Stimulated activated CD4-positive, alpha-beta T cell treated with anti-CD3 and anti-CD28 coated beads, TNF-alpha, amount 100 ng/mL, for 48 hours (primary cell): ENCODE measurements at regions not wholly inside any gene's neighbourhood (a gene's known extent, or its start where the extent isn't known, plus 50 kb on each side); places are given as distances from the start of the nearest gene placed in this dataset.
"Not testable (repeated sequence)": the region's sequence is repeated elsewhere in the genome, so short reads cannot be mapped to it uniquely, and the experiment has no call there.

Experiments
- DNase-seq, 3 donors: peaks; one replicate each; pipeline ENCODE4 v3.0.0-alpha.2; 2020; ENCODE audit warnings: low read depth in 3 of 3

DNA sequence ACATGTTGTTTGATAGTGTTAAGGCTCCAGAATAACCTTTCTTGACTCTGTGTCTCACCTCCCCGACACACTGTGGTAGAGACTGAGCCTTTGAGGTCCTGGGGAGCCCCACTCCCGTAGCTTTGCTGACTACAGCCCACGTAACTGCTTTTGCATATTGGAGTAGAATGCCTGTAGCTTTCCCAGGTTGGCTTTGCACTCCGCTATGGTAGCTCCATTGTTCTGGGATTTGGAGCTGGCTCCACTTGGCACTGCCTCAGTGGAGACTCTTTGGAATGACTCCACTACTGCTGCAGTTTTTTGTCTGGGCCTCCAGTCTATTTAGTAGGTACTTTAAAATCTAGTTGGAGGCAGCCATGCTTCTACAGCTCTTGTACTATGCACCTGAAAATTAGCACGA, 56.2 kb upstream of the ANXA1 start:
- DNase-seq, result no peak

DNA sequence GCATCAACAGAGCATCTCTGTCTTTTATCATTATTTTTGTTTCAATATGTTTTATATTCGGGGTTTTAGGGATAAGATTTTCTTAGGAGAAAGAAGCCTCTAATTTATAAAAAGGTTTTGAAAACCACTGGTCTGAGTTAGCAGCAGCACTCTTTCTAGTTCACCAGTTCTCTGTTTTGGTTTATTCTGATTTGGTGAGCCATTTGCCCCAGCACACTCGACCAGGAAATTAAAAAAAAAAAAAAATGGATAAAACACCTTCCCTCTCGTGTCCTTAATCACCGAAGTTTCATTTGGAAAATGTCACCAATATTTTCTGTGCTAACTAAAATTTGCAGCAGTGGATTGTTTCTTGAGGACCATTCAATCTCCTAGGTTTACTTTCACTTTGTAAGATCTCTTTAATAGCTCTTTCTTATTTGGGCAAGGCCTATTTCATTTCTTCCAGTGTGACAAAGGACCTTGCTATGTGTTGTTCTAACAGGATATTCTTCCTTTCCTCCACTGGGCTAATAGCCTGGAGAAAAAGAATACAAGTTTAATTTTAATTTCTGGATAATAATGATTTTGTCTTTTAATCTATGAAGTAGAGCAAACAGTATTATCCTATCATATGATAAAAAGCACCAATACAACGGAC, 57.8 kb upstream of the ANXA1 start:
- DNase-seq, result no peak

DNA sequence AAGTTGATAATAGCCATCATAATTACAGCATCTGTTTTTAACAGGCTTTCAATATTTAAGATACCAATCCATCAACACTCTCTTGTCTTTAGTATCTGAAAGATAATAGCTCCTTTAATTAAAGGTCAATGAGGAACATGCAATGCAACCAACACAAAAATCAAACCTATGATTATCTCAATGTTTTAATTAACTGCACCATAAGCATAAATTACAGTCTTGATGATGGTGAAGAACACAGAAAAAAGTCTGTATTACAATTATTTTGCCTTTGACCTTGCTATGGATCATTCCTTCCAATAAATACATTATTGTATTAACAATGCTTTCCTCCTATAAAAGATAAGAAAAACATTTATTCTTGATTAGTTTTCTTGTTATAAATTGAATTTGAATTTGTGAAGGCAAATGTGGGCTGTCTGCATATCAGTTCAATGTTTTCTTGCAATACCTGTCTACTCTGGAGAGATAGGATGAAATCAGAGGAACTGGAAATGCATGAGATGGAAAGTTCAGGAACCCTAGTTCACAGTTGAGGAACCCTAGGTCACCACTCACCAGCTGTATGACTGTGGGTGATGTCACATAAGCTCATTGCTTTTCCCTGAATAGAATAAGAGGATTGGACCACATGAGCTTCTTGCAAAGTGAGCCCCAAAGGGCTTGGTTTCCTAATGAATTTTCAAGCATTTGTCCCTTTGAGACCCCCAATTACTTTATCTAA, 58.5 kb upstream of the ANXA1 start:
- DNase-seq, result no peak

DNA sequence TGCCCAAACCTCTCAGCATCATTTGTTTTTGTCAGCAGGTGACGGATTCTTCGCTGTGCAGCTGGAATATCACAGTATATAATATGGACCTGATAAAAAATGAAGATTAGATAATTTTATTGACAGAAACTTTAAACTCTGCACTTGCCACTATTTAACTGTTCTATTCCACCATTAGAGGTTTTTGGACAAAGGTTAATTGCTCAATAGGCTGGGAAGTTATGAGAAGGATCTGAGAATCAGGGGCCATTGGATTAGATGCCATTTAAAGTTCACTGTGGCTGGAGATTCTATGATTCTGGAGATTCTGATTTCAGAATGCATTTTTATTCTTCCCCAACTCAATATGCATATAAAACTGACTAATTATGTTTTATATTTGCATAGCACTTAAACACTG, 59.8 kb upstream of the ANXA1 start:
- DNase-seq, result no peak

DNA sequence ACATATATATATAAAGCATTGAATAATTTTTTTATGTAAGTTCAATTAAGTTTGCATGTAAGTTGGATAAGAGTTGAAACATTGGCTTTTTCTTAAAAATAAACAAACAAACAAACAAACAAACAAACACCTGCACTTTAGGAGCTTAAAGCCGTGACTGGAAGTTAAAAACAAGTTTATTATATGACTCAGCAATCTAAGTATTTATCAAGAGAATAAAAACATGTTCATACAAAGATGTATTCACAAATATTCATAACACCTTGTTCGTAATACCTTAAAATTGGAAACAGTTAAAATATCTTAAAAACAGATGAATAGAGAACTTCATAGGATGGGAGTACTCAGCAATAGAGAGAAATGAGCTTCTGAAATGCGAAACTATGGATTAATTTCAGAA, 61.5 kb upstream of the ANXA1 start:
- DNase-seq, result no peak

DNA sequence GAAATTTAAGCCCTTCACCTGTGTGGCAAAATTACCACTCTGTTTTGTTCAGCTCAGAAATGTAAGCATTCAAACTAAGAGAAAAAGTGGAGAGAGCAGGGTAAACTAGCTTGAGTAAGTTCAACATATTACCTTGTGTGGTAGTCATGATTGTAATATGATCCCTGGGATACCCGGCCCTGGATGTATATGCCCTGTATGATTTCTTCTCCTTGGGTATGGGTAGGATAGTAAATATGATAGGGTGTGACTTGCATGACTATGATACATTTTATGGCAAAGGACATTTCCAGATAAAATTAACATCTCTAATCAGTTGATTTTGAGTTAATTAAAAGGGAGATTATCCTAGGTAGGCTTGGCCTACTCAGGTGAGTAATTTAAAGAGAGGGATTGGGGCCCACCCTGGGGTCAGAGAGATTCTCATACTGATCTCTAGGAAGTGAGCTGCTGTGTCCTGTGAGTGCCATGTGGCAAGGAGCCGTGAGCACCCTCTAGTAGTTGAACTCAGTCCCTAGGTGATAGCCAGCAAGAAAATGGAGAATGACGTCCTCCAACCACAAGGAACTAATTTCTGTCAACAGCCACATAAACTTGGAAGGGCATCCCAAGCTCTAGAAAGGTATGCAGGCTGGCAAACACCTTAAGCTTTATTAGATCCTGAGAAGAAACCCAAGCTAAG, 62.2 kb upstream of the ANXA1 start:
- no peak for DNase-seq

DNA sequence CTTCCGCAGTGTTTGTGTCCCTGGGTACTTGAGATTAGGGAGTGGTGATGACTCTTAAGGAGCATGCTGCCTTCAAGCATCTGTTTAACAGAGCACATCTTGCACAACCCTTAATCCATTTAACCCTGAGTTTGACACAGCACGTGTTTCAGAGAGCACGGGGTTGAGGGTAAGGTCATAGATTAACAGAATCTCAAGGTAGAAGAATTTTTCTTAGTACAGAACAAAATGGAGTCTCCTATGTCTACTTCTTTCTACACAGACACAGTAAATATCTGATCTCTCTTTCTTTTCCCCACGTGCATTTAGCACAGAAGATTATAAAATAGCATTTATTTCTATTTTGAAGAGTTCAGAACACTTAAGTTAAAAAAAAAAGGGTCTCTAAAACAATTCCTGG, 63.8 kb upstream of the ANXA1 start:
- DNase-seq, result not testable (repeated sequence)

DNA sequence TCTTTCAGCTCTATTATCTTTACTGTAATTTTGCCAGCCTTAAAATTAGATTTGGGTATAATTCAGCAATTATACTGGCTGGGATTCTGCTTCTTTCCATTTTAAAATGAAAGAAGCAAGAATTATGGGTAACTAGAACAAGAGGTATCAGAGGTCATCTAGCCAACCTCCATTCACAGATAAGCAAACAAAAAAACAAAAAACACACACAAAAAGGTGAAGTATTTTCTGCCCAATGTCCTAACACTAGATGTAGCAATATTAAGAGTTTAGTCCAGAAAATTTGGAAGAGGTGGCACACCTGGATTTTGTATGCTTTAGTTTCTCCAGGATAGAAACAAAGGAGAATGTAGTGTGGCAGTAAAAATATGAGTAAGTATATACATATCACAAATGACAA, 68.1 kb upstream of the ANXA1 start:
- no peak for DNase-seq

DNA sequence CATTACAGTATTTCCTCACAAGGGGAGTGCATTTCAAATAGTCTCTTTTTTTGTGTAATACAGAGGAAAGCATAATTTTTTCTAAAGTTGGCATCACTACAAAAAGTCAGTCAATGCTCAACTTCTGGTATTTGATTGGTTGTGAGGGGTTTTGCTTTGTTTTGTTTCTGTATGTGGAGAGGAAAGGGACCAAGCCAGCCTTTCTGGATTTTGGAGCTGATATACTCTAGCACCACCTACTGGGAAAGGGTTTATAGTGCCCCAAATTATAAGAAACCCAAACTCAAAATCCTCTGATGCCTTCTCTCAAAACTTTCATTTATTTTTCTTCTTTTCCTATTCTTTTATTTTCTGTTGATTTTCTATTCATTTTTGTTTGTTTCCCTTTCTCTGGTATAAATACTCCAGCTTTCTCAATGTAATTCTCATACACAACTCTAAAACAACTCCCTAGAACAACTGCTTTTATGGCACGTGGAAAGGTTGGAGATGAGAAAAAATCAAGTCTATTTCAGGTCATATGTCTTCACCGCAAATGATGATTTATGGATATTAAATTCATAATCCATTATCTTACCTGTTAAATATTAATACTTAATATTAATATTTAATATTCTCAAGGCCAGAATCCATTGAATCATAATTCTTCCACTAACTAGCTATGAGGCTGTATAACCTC, 69.5 kb upstream of the ANXA1 start:
- no peak for DNase-seq

DNA sequence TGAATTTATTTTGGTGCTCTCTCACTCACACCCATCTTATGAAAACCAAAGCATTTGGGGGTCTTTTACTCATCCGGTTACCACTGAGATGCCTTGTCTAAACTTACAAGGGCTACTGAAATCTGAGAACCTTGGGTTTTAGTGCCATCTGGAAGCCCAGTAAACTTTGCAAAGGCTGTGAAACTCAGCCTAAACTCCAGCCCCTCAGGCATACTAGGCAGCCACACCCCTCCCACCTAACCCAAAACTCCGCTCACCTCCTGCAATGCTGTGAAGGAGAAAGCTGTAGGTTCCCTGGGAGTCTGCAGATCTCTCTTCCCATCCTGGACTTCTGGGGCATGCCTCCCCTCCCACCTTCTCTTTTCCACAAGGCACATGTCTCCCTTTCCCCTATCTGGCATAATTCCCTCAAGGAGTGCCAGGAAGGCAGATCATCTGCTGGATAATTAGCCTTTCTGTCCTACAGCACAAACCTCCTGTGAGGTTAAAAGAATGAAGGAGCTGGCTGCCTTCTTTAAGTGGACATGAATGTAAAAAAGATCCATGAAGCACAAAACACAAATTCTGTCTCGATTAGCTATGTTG, 71.5 kb upstream of the ANXA1 start:
- no peak for DNase-seq

DNA sequence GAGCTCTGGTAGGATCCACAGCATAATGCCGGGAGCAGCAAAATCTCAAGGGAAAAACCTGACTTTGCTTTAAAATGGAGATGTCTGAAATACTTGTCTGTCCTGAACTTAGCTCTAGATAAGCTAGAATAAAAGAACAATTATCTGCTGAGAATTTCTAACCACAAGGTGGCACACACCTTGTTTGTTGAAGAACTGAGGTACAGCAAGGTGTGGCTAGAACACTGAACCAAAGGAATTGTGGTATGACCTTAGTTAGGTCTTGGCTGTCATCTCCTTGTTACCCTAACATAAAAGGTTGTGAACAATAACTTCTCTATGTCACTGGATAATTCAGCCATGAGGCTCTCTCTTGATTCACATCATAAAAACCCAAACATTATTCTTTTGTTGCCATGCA, 72.3 kb upstream of the ANXA1 start:
- DNase-seq, result no peak

DNA sequence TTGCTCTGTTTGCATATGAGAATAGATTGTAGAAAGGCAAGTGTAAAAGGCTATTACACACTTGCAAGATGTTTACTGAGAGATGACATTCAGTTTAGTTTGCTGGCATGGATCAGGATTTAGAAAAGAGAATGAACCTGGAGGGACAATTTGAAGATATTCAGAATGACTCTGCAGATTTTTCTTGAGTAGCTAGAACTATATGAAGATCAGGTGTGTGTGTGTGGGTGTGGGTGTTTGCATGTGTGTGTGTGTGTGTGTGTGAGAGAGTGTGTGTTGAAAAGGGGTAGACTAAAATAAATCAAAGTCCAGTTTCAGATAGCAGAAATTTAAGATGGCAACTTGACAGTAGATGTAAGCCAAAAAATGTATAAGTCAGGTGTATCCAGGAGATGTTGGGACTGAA, 74.0 kb upstream of the ANXA1 start:
- DNase-seq, result no peak

DNA sequence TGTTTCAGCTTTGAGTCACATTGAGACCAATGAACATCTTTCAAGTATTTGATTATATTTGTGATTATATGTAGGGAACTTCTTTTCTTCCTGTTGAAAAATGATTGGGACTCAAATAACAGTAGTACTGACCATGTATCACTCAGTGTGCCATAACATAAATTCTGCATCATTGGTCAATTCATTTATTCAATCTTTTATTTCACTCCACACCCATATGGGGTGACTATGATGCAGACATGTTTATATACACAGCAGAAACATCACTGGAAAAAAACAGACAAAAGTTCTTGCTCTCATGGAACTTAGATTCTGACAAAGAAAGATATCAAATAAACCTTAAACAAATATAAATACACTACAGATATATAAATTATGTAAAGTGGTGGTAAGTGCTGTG, 74.7 kb upstream of the ANXA1 start:
- no peak for DNase-seq

DNA sequence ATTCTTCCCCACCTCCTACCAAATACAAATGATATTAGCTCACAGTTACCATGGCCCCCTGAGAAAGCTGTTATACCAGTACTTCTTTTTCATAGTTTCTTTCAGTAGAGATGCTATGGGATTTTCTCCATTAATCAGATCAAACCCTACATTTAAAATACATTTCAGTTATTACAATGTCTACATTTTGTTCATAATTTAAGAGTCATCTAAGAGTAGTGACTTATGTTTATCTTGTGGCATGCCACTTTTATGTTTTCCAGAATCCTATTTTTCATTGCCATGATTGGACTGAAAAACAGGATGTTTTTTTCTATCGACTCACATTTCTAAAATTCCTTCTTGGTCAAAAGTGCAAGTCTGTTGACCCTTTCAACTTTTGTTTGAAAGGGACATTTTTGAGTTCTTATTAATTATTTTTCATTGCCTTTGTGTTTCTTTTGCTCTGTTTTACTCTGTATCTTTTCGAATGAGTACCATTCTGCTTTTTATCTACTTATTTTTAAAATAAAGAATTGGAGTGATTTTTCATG, 77.4 kb upstream of the ANXA1 start:
- no peak for DNase-seq

DNA sequence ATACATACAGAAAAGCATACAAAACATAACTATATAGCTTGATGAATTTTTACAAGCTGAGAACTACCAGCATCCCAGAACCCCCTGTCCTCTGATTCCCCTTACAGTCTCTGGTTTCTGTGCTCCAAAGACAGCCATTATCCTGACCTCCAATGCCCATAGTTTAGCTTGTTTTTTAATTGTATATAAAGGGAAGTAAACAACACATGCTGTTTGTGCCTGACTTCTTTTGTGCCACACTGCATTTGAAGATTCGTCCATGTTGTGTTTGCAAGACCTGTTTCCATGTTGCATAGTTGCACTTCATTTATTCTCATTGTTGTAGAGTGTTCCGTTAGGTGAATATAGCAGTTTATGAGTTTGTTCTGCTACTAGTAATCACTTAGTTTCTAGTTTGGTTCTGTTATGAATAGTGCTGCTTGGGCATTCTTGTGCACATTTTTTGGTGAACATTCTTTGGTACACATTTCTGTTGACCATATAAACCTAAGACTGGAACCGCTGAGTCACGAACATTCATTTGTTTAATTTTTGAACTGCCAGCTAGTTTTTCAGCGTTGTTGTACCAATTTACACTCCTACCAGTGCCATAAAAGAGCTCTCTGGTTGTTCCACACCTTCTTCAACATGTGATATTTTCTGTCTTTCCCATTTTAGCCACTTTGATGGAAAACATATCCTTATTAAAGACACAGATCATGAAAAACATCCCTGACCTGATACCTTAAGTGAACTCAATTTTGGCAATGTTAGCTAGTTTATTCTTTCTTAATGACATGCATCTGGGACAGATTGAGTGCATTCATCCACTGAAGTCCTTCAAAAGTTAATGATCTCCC, 78.1 kb upstream of the ANXA1 start:
- no peak for DNase-seq

DNA sequence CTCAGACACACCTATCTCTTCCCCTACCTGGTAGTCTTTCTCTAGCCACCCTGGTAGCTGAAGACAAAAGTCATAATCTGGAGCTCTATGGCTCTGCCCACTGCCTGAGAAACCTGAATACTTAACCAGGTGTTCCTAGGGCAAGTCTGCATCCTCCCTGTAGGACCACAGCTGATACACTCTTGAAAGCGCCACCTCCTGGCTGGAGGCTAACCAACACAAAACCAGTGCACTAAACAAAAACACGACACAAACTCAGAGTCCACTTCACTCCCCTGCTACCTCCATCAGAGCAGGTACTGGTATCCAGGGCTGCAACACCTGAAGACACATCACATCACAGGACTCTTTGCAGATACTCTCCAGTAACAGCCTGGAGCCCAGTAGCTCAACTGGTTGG, 84.6 kb upstream of the ANXA1 start:
- no peak for DNase-seq

DNA sequence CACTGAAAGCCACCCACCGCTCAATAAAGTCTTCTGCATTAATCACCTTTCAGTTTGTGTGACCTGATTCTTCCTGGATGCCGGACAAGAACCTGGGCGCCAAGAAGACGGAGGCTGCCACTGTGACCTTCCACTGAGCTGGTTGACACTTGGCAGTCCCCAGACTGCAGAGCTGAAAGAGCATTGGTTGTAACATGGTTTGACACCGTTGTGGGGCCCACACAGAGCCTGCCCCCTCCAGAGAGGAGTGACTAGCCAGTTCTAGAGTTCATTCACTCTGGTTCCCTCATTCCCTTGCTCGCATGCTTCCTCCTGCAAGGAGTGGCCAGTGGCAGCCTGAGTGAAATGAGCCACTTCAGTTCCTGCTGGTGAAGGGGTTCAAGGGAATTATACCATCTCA, 86.2 kb upstream of the ANXA1 start:
- no peak for DNase-seq

DNA sequence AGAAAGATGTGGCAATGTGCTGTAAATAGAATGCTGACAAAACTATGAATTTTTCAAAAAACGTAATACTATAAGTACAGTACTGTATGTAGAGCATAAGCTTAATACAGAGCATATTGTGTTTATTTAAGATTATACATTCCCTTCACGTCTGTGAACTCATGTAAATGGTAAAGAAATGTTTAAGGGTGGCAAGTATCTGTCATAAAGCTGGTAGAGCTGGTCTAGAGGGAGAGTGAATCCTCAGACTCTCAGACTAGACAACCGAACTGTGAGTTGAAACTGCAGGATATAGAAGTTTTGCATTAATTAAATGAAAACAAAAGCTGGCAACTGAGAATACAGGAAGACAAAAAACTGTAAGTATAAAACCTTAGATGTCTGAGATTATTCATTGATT, 87.3 kb upstream of the ANXA1 start:
- DNase-seq, result no peak

DNA sequence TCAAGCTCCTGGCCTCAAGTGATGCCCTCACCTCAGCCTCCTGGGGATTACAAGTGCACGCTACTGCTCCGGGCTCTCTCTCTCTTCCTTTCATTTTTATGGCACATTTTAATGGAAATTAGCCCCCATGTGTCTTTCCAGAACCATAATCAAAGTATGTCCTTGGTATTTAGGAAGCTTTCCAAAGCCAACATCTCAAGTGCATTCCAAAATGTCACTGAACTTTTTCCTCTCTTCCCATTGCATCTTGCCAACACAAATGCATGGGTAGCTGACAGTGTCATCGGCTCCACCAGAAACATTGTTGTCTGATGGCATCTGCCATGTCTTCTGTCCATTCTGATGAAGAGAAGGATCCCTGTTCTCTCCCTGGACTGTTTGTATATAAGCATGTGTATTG, 90.5 kb upstream of the ANXA1 start:
- DNase-seq, result no peak

DNA sequence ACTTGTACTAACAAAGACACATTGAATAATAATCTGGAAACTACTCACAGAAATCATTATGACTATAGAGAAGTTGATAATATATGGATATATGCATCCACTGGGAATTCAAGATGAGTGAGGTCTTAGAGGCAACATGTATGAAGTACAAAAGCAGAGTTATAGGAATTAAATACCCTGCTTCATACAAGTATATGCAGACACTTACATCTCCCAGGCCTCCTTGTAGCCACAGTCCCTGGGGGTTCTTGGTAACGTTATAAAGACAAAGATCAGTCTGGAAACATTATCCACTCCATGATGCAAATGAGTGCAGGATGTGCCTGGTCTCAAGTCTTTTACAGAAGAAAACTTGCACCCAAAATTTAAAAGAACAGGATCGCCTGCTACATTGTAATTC, 92.4 kb upstream of the ANXA1 start:
- no peak for DNase-seq

DNA sequence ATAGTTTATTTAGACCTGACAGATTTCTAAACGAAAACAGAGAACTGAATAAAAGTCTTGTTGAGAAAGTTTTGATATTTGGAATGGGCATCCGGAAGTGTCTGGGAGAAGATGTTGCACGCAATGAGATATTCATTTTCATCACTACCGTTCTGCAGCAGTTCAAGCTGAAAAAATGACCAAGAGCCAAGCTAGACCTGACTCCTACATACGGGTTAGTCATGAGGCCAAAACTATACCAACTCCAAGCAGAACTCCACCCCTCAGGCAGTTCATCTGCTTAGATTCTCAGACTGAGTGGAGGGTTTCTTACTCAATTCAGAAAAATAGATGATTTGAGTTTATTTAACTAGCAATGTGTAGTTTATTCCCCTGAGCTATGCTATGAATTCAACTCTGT, 95.4 kb upstream of the ANXA1 start:
- DNase-seq, result no peak
